KMS-11 (cell line): ENCODE measurements at regions not wholly inside any gene's neighbourhood (a gene's known extent, or its start where the extent isn't known, plus 50 kb on each side); places are given as distances from the start of the nearest gene placed in this dataset.
A peak's percentile ranks its signal among the peaks of the same experiment; 100 is the strongest.

Source experiments
- H2AFZ ChIP-seq: fragments of 200-600 bp; sonication (generic); 2 replicates; pipeline ENCODE4 v1.6.1; 2016; ENCODE audit warnings: antibody characterized with exemption, mixed run types, low read depth
- H3K27ac ChIP-seq: fragments of 200-600 bp; sonication (generic); 2 replicates; pipeline ENCODE4 v1.6.1; 2016; ENCODE audit warnings: mild to moderate bottlenecking, mixed run types
- H3K27me3 ChIP-seq: fragments of 200-600 bp; sonication (generic); 2 replicates; pipeline ENCODE4 v1.6.1; 2017; ENCODE audit warnings: mild to moderate bottlenecking, low read depth, mixed run types, moderate library complexity; ENCODE audit not compliant: insufficient read depth
- H3K36me3 ChIP-seq: fragments of 200-600 bp; sonication (generic); 2 replicates; pipeline ENCODE4 v1.6.1; 2017; ENCODE audit warnings: mild to moderate bottlenecking, mixed run types; ENCODE audit not compliant: insufficient read depth
- H3K4me1 ChIP-seq: fragments of 200-600 bp; sonication (generic); 2 replicates; pipeline ENCODE4 v1.6.1; 2016; ENCODE audit warnings: mild to moderate bottlenecking, low read depth, mixed run types; ENCODE audit not compliant: poor library complexity, severe bottlenecking
- H3K4me2 ChIP-seq: fragments of 200-600 bp; sonication (generic); 2 replicates; pipeline ENCODE4 v1.7.0; 2016; ENCODE audit warnings: mild to moderate bottlenecking, mixed run types
- H3K4me3 ChIP-seq: fragments of 200-600 bp; sonication (generic); IDR thresholded peaks from 2 replicates; pipeline ENCODE4 v1.6.1; 2017; ENCODE audit warnings: low read depth, low read length, mixed read lengths; ENCODE audit not compliant: insufficient read depth
- H3K79me2 ChIP-seq: fragments of 200-600 bp; sonication (generic); 2 replicates; pipeline ENCODE4 v1.6.1; 2016; ENCODE audit warnings: low read depth, mixed run types; ENCODE audit not compliant: insufficient read depth
- H3K9ac ChIP-seq: fragments of 200-600 bp; sonication (generic); 2 replicates; pipeline ENCODE4 v1.6.1; 2016; ENCODE audit warnings: mild to moderate bottlenecking, mixed run types
- H4K20me1 ChIP-seq: fragments of 200-600 bp; sonication (generic); 2 replicates; pipeline ENCODE4 v1.6.1; 2016; ENCODE audit warnings: mild to moderate bottlenecking, mixed run types; ENCODE audit not compliant: insufficient read depth
- CTCF ChIP-seq: fragments of 200-600 bp; sonication (generic); conservative IDR thresholded peaks from 2 replicates; pipeline ENCODE4 v1.6.1; 2017; ENCODE audit warnings: low read depth, mild to moderate bottlenecking, antibody characterized with exemption, low read length, moderate library complexity, mixed read lengths

- Histone ChIP-seq H3K36me3 (no peaks in the 10 kb centered on the region), H3K27me3 (no peaks in the 10 kb centered on the region), H3K9ac (no peak overlapping the region), H3K4me3 (no peak overlapping the region), H3K27ac (no peak overlapping the region), H3K4me1 (peaks cover 55% of the 10 kb centered on the region), H2AFZ (no peak overlapping the region), H3K4me2 (no peak overlapping the region; the same call in 1 of the 2 replicates), H4K20me1 (no peaks in the 10 kb centered on the region), H3K79me2 (no peaks in the 10 kb centered on the region)
- TF ChIP-seq CTCF: no peak
These were observed 53.0 kb upstream of the FUT8 start for GRCh38 chr14:65359503-65359902.

GRCh38 chr14:65360144-65360784 is 52.3 kb upstream of the FUT8 start:
- Histone ChIP-seq H3K27me3 (no peaks in the 10 kb centered on the region), H3K79me2 (no peaks in the 10 kb centered on the region), H3K4me2 (peak overlapping the region; percentile 19; the same call in 1 of the 2 replicates), H2AFZ (no peak overlapping the region; the same call in 1 of the 2 replicates), H3K4me1 (peaks cover 55% of the 10 kb centered on the region), H4K20me1 (no peaks in the 10 kb centered on the region), H3K36me3 (no peaks in the 10 kb centered on the region), H3K27ac (no peak overlapping the region), H3K9ac (no peak overlapping the region), H3K4me3 (no peak overlapping the region)
- no peak for TF ChIP-seq CTCF

- Histone ChIP-seq H3K27me3 (no peaks in the 10 kb centered on the region), H4K20me1 (no peaks in the 10 kb centered on the region), H3K27ac (no peak overlapping the region), H3K9ac (no peak overlapping the region), H3K4me3 (no peak overlapping the region), H3K36me3 (no peaks in the 10 kb centered on the region), H2AFZ (no peak overlapping the region), H3K4me2 (no peak overlapping the region), H3K79me2 (no peaks in the 10 kb centered on the region), H3K4me1 (peaks cover 40% of the 10 kb centered on the region)
- no peak for TF ChIP-seq CTCF
These were observed 50.6 kb upstream of the FUT8 start for GRCh38 chr14:65361920-65362319.
